Ectodermal cell (in vitro differentiated cells): ENCODE measurements at regions not wholly inside any gene's neighbourhood (a gene's known extent, or its start where the extent isn't known, plus 50 kb on each side); places are given as distances from the start of the nearest gene placed in this dataset.
"Not testable (repeated sequence)": the region's sequence is repeated elsewhere in the genome, so short reads cannot be mapped to it uniquely, and the experiment has no call there.

Experiments
- H3K27ac ChIP-seq: 2 replicates; pipeline ENCODE4 v1.7.0; 2013; ENCODE audit warnings: mild to moderate bottlenecking, low read depth, low read length; ENCODE audit not compliant: insufficient read depth, poor library complexity, severe bottlenecking
- H3K27me3 ChIP-seq: 2 replicates; pipeline ENCODE4 v1.7.0; 2013; ENCODE audit warnings: mild to moderate bottlenecking, low read length; ENCODE audit not compliant: insufficient read depth, control insufficient read depth, poor library complexity, severe bottlenecking
- H3K36me3 ChIP-seq: one replicate; pipeline ENCODE4 v1.7.0; 2013; ENCODE audit warnings: low read length; ENCODE audit not compliant: control insufficient read depth, insufficient read depth
- H3K4me1 ChIP-seq: one replicate; pipeline ENCODE4 v1.7.0; 2013; ENCODE audit warnings: low read length; ENCODE audit not compliant: control insufficient read depth, insufficient read depth
- H3K4me3 ChIP-seq: 2 replicates; pipeline ENCODE4 v1.7.0; 2013; ENCODE audit warnings: low read depth, low read length, control low read depth; ENCODE audit not compliant: insufficient read depth
- H3K9me3 ChIP-seq: 2 replicates; pipeline ENCODE4 v1.7.0; 2013; ENCODE audit warnings: mild to moderate bottlenecking, low read length, moderate library complexity; ENCODE audit not compliant: control insufficient read depth
- WGBS, 2 experiments: methylation state at CpG; one replicate each; pipeline ENCODE4 v1.1.7; 2013; ENCODE audit warnings: missing lambda C conversion rate in 2 of 2; 5-methylcytosine and 5-hydroxymethylcytosine counted together

- no peak overlapping the region for H3K27ac ChIP-seq
- no peaks in the 10 kb centered on the region for H3K4me1 ChIP-seq
- no peaks in the 10 kb centered on the region for H3K36me3 ChIP-seq
- no peaks in the 10 kb centered on the region for H3K9me3 ChIP-seq
- no peak overlapping the region for H3K4me3 ChIP-seq
- 86 to 89% methylated on average over 4 of the region's 4 CpGs for WGBS, 2 experiments
- H3K27me3 ChIP-seq: no peaks in the 10 kb centered on the region
These were observed 1017.1 kb upstream of the HS3ST1 start for GRCh38 chr4:12445711-12446235.

- WGBS, 2 experiments: 91 to 95% methylated on average over 3 to 5 of the region's 5 CpGs
- no peaks in the 10 kb centered on the region for H3K36me3 ChIP-seq
These were observed 1011.1 kb upstream of the HS3ST1 start for GRCh38 chr4:12439633-12440305.

GRCh38 chr4:12431259-12431658, 1002.6 kb upstream of the HS3ST1 start:
- not testable (repeated sequence) for H3K27me3 ChIP-seq, H3K27ac ChIP-seq, H3K36me3 ChIP-seq, H3K4me3 ChIP-seq, H3K9me3 ChIP-seq, H3K4me1 ChIP-seq
- WGBS, 2 experiments: 94 to 98% methylated on average over 7 of the region's 7 CpGs

More at GRCh38 chr4:12439633-12440305, 1011.1 kb upstream of the HS3ST1 start:
- Histone ChIP-seq H3K4me1 (no peaks in the 10 kb centered on the region), H3K4me3 (no peak overlapping the region), H3K27ac (no peak overlapping the region), H3K27me3 (no peaks in the 10 kb centered on the region), H3K9me3 (no peaks in the 10 kb centered on the region)

- no peaks in the 10 kb centered on the region for H3K36me3 ChIP-seq
- no peak overlapping the region for H3K4me3 ChIP-seq
- no peaks in the 10 kb centered on the region for H3K9me3 ChIP-seq
- no peaks in the 10 kb centered on the region for H3K4me1 ChIP-seq
- H3K27me3 ChIP-seq: no peaks in the 10 kb centered on the region
- WGBS, 2 experiments: 89 to 97% methylated on average over 5 of the region's 5 CpGs
- no peak overlapping the region for H3K27ac ChIP-seq
These were observed 992.7 kb upstream of the HS3ST1 start for GRCh38 chr4:12421364-12421763.

GRCh38 chr4:12416755-12417154, 988.1 kb upstream of the HS3ST1 start:
- Histone ChIP-seq H3K27ac (no peak overlapping the region), H3K4me3 (no peak overlapping the region)

GRCh38 chr4:12414181-12414812, 985.6 kb upstream of the HS3ST1 start:
- Histone ChIP-seq H3K27ac (no peak overlapping the region), H3K4me1 (no peaks in the 10 kb centered on the region), H3K9me3 (no peaks in the 10 kb centered on the region), H3K36me3 (no peaks in the 10 kb centered on the region), H3K27me3 (no peaks in the 10 kb centered on the region), H3K4me3 (no peak overlapping the region)
- 93 to 94% methylated on average over 4 of the region's 4 CpGs for WGBS, 2 experiments

More at GRCh38 chr4:12416755-12417154, 988.1 kb upstream of the HS3ST1 start:
- no peaks in the 10 kb centered on the region for H3K36me3 ChIP-seq
- H3K9me3 ChIP-seq: no peaks in the 10 kb centered on the region
- H3K27me3 ChIP-seq: no peaks in the 10 kb centered on the region
- no CpG with 5 or more reads among the region's 1 CpG for WGBS, 2 experiments
- no peaks in the 10 kb centered on the region for H3K4me1 ChIP-seq

- Histone ChIP-seq H3K27ac (no peak overlapping the region), H3K9me3 (no peaks in the 10 kb centered on the region), H3K4me1 (no peaks in the 10 kb centered on the region), H3K27me3 (no peaks in the 10 kb centered on the region), H3K4me3 (no peak overlapping the region), H3K36me3 (no peaks in the 10 kb centered on the region)
- 93 to 95% methylated on average over 4 of the region's 4 CpGs for WGBS, 2 experiments
These were observed 982.4 kb upstream of the HS3ST1 start for GRCh38 chr4:12411072-12411471.

GRCh38 chr4:12409507-12410190, 981.0 kb upstream of the HS3ST1 start:
- no peaks in the 10 kb centered on the region for H3K4me1 ChIP-seq
- H3K27me3 ChIP-seq: no peaks in the 10 kb centered on the region
- 85 to 91% methylated on average over 3 to 4 of the region's 4 CpGs for WGBS, 2 experiments
- no peak overlapping the region for H3K4me3 ChIP-seq
- no peaks in the 10 kb centered on the region for H3K36me3 ChIP-seq
- H3K9me3 ChIP-seq: no peaks in the 10 kb centered on the region
- no peak overlapping the region for H3K27ac ChIP-seq

GRCh38 chr4:12408364-12408763, 979.7 kb upstream of the HS3ST1 start:
- H3K4me3 ChIP-seq: no peak overlapping the region

GRCh38 chr4:12403175-12403574, 974.5 kb upstream of the HS3ST1 start:
- WGBS, 2 experiments: 84 to 90% methylated on average over 1 of the region's 2 CpGs
- Histone ChIP-seq H3K36me3 (no peaks in the 10 kb centered on the region), H3K4me1 (no peaks in the 10 kb centered on the region), H3K9me3 (no peaks in the 10 kb centered on the region), H3K27ac (no peak overlapping the region), H3K27me3 (no peaks in the 10 kb centered on the region), H3K4me3 (no peak overlapping the region)

More at GRCh38 chr4:12408364-12408763, 979.7 kb upstream of the HS3ST1 start:
- H3K27ac ChIP-seq: no peak overlapping the region
- 100% methylated on average over 1 of the region's 1 CpG for WGBS, 2 experiments
- no peaks in the 10 kb centered on the region for H3K4me1 ChIP-seq
- H3K27me3 ChIP-seq: no peaks in the 10 kb centered on the region
- H3K9me3 ChIP-seq: no peaks in the 10 kb centered on the region
- no peaks in the 10 kb centered on the region for H3K36me3 ChIP-seq
